GM18858 (cell line): ENCODE measurements at regions not wholly inside any gene's neighbourhood (a gene's known extent, or its start where the extent isn't known, plus 50 kb on each side); places are given as distances from the start of the nearest gene placed in this dataset.

ENCODE experiments used
- ATAC-seq: cut with Tn5 transposase; IDR thresholded peaks from one replicate; pipeline ENCODE4 v1.9.1; 2021; ENCODE audit not compliant: unreplicated experiment

GRCh38 chr20:20888266-20888656 lies 175.8 kb upstream of the RALGAPA2 start:
- ATAC-seq = no peak

DNA sequence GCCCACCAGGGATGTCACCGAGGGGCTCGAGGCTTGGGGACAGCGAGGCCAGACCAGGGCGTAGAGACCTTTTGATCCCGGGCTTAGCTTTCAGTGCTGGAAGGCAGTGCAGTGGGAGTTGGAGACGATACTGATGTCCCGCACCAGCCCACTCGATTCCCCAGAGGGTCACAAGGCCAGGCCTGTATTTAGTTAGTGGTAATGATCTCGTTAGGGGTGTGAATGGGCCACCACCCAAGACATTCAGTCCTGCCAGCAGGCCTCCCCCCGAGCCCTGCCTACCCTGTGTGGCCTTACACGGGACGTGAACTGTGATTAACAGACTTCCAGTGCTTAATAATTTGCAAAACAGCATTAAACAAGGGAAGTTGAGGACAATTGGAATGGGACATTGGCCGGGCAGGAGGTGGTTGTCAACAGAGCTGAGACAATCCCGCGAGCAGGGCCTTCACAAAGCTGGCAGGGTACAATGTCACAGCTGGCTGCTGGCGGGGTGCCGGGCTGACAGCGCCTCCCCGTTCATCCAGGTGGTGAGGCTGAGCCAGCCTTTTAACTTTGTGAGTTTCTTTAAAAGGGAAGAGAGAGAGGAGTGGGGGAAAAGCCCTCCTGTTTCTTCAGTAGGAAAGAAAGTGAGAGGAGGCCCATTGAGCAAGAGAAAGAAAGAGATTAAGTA lies 175.3 kb upstream of the RALGAPA2 start:
- ATAC-seq = no peak

- no peak for ATAC-seq
Measured at GRCh38 chr20:20881808-20882207, 169.4 kb upstream of the RALGAPA2 start.

DNA sequence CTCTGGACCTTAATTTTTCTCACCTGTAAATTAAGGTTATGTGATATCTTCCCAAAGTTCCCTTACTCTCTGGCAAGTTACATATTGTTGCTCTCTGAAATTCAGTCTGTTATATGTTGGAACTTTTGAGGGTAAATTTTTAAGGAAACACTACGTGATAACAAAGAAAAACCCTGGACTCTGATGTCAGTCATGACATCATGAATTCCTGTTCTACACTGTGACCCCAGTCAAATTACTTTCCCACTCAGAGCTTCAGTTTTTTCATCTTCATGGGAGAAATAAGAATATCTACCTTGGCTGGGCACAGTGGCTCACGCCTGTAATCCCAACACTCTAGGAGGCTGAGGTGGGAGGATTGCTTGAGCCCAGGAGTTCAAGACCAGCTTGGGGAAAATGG lies 164.6 kb upstream of the RALGAPA2 start:
- no peak for ATAC-seq

GRCh38 chr20:20875716-20876115 lies 163.3 kb upstream of the RALGAPA2 start:
- ATAC-seq = no peak

- ATAC-seq = no peak
Measured at GRCh38 chr20:20872428-20872827, 160.0 kb upstream of the RALGAPA2 start.

GRCh38 chr20:20869161-20869775 lies 156.8 kb upstream of the RALGAPA2 start:
- ATAC-seq = no peak

DNA sequence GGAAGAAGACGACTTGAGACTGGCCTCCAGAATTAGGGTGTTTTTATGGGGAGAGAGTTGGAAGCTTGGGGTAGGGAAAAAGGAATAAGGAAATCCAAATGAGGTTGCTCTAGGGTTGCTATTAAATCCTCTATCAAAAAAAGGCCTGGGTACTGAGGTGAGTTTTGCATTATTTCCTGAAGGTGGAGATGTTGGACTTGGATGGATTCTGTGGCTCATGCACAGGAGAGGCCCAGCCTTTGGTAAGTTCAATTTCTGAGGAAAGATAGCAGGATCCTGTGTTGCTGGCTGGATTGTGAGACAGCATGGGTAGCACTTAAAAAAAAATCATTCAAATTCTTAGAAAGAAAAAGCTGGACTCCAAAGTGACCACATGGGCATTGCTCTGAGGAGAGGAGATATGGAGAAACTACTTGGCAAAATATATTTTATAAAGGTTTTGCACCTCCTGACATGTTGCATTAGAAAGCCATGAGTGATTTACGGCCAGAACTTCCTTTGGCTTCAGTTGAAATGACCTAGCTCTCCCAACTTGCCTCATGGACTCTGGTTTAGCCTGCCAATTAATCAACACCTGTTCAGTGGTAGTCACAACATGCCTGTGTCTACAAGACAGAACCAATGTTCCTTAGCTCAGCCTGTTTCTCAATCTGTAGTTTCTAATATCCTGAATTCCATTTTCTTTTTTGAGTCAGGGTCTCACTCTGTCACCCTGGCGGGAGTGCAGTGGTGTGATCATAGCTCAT lies 152.1 kb upstream of the RALGAPA2 start:
- ATAC-seq = no peak

GRCh38 chr20:20860078-20860806 lies 147.8 kb upstream of the RALGAPA2 start:
- ATAC-seq = peak; percentile 73

GRCh38 chr20:20859510-20859909 lies 147.1 kb upstream of the RALGAPA2 start:
- no peak for ATAC-seq

- no peak for ATAC-seq
Measured at GRCh38 chr20:20856956-20857355, 144.5 kb upstream of the RALGAPA2 start.

DNA sequence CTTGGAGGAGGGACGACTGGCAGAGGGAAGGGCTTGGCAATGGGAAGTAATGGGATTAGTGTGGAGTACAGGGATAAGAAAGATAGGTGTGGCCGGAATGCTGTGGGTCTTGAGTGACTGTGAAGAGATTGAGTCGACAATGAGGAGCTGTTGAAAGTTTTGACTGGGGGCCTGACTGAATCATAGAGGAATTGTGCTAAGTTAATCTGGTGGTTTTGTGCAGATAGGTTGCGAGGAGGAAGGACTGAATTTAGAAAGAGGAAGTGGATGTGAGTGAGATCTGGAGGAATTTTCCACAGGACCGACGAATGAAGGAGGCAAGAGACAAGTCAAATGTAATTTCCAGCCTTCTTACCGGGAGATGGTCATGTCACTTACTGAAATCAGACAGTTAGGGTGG lies 143.9 kb upstream of the RALGAPA2 start:
- ATAC-seq = no peak

DNA sequence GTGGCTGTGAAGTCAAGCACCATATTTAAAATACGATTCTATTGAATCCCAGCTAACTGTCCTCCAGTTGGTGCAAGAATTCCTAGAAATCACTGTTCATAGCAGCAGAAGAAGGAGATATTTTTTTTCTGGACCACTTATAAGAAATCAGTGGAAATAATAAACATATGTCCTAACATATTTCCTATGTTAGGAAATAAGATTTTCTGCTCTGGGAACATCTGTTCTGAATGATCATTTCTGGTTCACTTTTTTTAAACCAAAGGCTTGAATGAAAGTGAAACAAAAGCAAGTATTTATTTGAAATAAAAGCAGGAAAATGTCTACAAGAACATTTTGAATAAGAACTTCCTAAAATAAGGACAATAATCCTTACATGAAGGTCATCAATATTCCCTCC lies 138.9 kb upstream of the RALGAPA2 start:
- ATAC-seq = no peak

DNA sequence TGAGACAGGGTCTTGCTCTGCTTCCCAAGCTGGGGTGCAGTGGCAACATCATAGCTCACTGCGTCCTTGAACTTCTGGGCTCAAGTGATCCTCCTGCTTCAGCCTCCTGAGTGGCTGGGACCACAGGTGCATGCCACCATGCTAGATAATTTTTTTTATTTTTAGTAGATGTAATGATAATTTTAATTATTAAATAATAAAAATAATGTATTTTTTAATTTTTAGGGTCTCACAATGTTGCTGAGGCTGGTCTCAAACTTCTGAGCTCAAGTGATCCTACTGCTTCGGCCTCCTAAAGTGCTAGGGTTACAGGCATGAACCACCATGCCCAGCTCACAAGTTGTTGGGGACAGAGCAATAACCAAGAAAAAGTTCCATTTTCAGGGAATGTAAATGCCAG lies 138.0 kb upstream of the RALGAPA2 start:
- no peak for ATAC-seq

DNA sequence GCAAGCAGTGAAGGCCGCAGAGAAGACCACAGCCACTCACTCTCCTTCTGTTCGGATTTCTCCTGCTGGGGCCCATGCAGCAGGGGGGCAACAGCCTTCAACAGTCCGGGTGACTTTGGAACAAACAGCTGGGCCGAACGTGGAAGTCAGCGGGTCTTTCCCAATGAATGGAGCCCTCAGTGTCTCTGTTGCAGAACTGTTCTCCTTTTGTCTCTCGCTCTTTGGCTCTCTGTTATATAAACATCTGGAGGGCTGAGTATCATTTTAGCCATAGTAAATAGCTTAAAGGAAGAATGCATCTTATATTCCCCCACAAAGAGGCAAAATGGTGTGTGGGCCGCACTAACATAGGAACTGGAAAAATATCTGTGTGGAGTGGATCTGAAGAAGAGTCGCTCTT lies 136.7 kb upstream of the RALGAPA2 start:
- ATAC-seq = no peak

- no peak for ATAC-seq
Measured at GRCh38 chr20:20847814-20848213, 135.4 kb upstream of the RALGAPA2 start.

- ATAC-seq = no peak
Measured at GRCh38 chr20:20843982-20844381, 131.5 kb upstream of the RALGAPA2 start.

- no peak for ATAC-seq
Measured at GRCh38 chr20:20839771-20840170, 127.3 kb upstream of the RALGAPA2 start.

DNA sequence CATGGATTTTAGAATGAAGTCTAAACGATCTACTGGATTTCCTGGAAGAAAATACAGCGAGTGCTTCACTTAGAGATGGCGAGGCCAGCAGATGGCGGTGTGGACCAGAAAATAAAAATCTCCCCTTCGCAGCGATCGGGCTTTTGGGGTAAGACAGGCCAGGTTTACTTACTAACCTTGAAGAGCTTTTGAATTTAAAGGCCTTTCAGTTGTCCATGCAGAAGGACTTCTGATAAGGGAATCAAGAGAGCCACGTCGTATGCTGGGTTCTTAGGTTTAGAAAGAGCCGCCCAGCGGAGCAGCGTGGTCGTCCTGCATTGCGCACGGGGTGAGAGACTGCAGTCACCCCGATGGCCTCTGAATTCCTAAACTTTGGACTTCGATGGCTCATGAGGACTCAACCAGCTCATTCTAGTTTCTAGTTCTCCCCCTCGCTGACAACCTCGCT lies 125.2 kb upstream of the RALGAPA2 start:
- no peak for ATAC-seq

- no peak for ATAC-seq
Measured at GRCh38 chr20:20836836-20837235, 124.4 kb upstream of the RALGAPA2 start.

GRCh38 chr20:20835897-20836296 lies 123.5 kb upstream of the RALGAPA2 start:
- no peak for ATAC-seq

DNA sequence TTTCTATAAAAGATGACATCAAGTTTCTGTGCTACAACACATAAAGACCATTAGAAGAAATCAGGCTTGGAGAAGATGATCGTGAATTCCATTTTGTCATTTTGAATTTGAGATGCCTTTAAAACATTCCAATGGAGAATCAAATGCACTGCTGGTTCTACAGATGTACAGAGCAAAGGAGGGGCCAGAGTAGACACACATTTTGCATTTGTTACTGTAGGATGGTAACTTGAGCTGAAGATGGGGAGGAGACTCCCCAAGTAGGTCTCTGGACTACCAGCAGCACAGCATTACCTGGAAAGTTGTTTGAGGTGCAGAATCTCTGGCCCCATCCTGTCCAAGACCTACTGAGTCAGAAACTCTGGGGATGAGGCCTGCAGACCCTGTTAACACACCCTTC lies 121.6 kb upstream of the RALGAPA2 start:
- ATAC-seq = no peak
